OCI-LY1 (cell line): ENCODE measurements at regions not wholly inside any gene's neighbourhood (a gene's known extent, or its start where the extent isn't known, plus 50 kb on each side); places are given as distances from the start of the nearest gene placed in this dataset.

Experiments used
- CTCF ChIP-seq: fragments of 200-600 bp; sonication (generic), shearing (Covaris generic); IDR thresholded peaks from 2 replicates; pipeline ENCODE4 v1.5.1; 2017; ENCODE audit warnings: mild to moderate bottlenecking, antibody characterized with exemption, low read length, moderate library complexity, mixed read lengths
- EZH2 ChIP-seq: fragments of 200-600 bp; sonication (generic), shearing (Covaris generic); IDR thresholded peaks from 2 replicates; pipeline ENCODE4 v1.8.0; 2017; ENCODE audit warnings: borderline replicate concordance, mixed run types, mild to moderate bottlenecking, antibody characterized with exemption, low read length, moderate library complexity, mixed read lengths

GRCh38 chr4:106694232-106694631, 325.7 kb upstream of the GIMD1 start:
- TF ChIP-seq CTCF = no peak
- no peak for TF ChIP-seq EZH2
